Posterior cingulate gyrus (tissue), 11 donors: ENCODE measurements at regions not wholly inside any gene's neighbourhood (a gene's known extent, or its start where the extent isn't known, plus 50 kb on each side); places are given as distances from the start of the nearest gene placed in this dataset.

Experiments used
- DNase-seq, 10 donors: peaks; one replicate each; pipeline versions ENCODE4 v3.0.0 to v3.0.0-alpha.2; 2020 to 2021; ENCODE audit warnings: mixed read lengths in 3 of 10
- intact Hi-C: fragments of 100-400 bp; cut with DNase I; formaldehyde crosslinking; loops from one replicate; pipeline ENCODE4 v1.15.1; 2023

DNA sequence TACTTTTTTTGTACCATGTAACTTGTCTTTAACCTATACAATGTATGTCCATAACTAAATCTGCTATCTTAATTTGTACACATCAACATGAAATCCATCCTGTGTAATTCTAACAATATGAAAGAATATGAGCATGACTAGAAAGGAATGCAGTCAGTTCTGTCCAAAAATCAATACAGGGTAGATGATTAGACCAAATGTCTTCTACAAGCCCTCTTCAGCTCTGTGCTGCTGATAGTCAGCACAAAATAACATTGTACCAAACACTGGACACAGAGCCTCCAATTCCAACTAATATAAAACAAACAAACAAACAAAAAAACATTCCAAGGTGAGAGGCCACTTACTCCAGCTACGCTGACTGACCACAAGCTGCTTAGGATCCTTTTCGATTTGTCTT, 301.4 kb upstream of the IRAK1BP1 start:
- intact Hi-C loops, result no loop called here
- DNase-seq, result no peak

DNA sequence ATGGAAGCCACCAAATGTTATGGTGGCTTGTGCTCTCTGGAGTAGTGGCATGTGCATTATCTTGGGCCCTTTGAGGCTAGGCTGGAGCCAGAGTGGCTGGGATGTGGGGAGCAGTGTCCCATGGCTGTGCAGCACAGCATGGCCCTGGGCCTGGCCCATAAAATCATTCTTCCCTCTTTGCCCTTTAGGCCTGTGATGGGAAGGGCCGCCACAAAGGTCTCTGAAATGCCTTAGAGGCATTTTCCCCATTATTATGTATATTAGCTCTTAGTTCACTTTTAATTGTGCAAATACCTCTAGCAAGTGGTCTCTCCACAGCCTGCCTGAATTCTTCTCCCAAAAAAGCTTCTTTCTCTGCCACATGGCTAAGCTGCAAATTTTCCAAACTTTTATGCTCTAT, 297.3 kb upstream of the IRAK1BP1 start:
- intact Hi-C loops, result no loop called here
- DNase-seq, result no peak

- no peak for DNase-seq
- intact Hi-C loops, result no loop called here
Observed at GRCh38 chr6:78577585-78577984, 289.8 kb upstream of the IRAK1BP1 start.

- intact Hi-C loops, result no loop called here
- no peak for DNase-seq
Observed at GRCh38 chr6:78578430-78578829, 288.9 kb upstream of the IRAK1BP1 start.

GRCh38 chr6:78580923-78581322, 286.4 kb upstream of the IRAK1BP1 start:
- intact Hi-C loops, result no loop called here
- no peak for DNase-seq

DNA sequence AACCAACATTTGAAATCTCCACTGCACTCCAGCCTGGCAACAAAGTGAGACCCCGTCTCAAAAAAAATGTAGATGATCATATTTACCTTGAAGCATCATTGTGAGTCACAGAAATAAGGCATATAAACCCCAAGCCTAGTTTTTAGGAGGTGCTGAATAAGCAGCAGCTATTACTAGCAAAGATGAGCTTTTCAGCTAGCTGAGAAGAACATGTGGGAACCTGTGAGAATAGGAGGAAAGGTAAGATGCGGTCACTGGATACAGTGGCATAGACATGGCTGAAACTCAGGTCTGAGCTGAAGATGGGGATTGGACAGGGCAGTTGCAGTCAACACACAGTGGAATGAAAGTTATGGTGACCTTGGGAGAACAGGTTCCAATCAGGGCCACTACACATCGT, 284.3 kb upstream of the IRAK1BP1 start:
- intact Hi-C loops, result no loop called here

DNA sequence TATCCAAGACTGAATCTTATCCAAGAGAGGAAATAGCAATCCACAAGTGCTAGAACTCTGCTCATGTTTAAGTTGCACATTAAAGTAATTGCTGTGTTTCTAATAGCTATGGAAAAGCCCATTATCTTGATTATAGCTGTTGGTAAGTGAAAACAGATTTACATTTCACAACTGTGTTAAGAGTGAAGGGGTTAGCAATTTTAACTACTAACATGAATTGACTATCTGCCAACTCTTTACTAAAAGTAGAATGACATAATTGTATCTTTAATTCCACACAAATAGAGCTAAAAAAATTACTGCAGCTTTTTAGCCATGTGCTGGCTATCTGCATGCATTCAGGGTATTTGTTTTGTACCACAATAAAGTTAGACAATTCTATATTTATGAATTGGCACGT, 277.9 kb upstream of the IRAK1BP1 start:
- no peak for DNase-seq
- intact Hi-C loops, result no loop called here

More for the DNA sequence above, 284.3 kb upstream of the IRAK1BP1 start:
- no peak for DNase-seq

DNA sequence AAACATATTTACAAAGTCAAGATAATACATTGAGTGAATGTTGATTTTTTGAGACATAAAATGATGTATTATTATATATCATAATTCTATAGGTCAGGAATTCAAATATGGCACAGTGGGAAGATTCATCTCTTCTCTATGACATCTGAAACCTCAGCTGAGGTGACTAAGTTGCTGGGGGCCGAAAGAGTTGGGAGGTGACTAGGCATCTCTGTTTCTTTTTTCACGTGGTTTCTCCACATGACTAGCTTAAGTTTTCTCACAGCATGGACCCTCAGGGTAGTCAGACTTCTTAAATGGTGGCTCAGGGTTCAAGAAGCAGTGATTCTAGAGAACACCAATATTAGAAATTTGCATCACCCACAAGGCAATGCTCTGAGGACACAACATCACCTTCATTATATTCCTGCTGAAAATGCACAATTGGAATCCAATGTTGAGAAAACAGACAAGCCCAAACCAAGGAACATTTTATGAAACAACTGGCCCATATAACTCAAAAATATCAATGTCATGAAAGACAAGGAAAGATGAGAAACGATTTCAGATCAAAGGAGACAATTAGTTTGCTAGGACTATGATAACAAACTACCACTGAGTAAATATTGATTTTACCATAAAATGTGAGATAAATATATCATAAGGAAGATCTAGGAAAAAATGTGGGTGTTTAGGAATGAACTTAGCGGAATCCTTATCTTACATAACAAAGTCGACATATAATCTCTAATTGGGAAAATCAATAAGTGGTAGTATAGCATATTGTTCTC, 273.3 kb upstream of the IRAK1BP1 start:
- intact Hi-C loops, result no loop called here
- DNase-seq, result no peak

GRCh38 chr6:78594668-78595066, 272.7 kb upstream of the IRAK1BP1 start:
- DNase-seq, result no peak
- intact Hi-C loops, result no loop called here

DNA sequence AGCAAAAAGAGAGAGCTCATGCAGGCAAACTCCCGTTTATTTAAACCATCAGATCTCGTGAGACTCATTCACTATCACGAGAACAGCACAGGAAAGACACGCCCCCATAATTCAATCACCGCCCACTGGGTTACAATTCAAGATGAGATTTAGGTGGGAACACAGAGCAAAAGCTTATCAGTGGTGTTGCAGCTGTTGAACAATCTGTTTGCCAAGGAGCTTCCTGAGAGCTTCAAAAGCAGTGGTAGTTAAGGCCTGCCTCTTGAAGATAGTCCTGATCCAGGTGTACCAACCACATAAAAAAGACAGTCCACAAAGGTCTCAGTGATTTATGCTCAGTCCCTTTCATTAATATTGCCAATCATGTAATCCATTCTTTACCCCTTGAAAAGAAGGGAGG, 269.4 kb upstream of the IRAK1BP1 start:
- DNase-seq, result no peak
- intact Hi-C loops, result no loop called here

- no peak for DNase-seq
- intact Hi-C loops, result no loop called here
Observed at GRCh38 chr6:78598966-78599365, 268.4 kb upstream of the IRAK1BP1 start.

DNA sequence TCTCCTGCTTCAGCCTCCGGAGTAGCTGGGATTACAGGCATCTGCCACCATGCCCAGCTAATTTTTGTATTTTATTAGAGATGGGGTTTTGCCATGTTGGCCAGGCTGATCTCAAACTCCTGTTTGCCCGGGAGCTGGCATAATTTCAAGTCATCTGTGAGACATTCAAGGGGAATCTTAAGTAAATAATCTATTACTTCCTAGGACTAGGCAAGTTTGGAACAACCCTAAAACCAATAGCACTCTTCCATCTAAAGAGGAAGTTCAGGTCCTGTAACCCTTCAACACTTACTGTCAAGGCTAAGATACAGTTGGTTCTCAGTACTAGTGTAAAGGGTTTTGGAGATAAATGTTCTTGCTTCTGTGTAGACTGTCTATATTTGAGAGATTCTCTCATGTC, 267.8 kb upstream of the IRAK1BP1 start:
- intact Hi-C loops, result no loop called here
- DNase-seq, result no peak

DNA sequence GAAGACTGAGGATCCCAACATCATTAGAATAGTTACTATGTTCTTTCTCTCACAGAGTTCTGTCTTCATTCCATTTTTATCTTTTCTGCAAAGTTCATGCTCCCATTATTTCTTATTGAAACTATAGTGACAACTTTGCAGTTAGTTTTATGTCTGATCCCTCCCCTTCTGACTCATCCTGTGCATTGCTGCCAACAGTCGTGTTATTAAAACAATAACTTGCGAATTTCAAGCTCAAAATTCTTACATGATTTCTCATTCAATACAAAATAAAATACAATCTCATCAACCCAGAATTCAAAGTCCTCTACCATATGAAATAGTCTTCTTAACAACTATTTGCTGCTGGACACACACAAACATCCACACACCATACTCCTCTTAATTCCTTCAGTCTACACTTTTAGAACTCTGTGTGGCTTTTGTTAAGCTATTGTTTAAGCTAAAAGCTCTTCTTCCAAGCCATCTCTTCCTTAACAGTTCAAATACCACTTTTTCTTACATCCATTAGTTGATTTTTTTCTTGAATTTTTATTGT, 261.4 kb upstream of the IRAK1BP1 start:
- intact Hi-C loops, result no loop called here
- no peak for DNase-seq

DNA sequence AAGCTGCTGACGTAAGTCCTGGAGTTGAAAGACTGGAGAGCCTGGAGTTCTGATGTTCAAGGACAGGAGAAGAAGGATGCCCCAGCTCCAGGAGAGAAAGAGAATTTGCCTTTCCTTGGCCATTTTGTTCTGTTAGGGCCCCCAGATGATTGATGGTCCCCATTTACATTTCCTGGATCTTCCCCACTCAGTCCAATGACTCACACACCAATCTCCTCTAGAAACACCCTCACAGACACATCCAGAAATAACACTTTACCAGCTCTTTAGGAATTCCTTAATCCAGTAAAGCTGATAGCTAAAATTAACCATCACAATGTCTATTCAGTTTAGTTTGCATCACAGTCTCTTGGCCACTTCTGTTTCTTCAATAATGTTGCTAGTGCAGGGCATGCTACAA, 260.2 kb upstream of the IRAK1BP1 start:
- intact Hi-C loops, result no loop called here
- no peak for DNase-seq

DNA sequence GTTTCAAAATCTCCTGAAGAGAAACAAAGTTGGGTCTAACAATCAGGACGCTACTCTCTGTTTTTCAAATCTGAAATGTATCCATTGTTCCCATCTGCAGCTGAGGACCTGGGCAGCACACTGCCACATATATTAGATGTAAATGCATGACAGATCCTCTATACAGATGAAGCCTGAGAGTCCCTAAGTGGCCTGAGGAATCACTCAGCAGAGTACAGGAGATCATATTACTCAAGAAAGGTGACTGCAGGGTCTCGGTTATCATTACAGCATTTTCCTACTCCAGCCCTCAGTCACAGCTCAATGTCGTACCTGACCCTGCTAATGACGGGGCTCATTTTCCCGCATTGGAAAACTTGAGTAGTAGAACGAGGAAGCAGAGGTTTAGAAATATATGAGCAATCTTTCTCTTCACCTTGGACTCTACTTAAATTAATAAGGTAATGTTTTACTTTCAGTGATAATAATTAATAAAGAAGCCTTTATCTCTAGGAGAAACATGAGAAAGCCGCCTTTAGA, 256.2 kb upstream of the IRAK1BP1 start:
- DNase-seq, result no peak
- intact Hi-C loops, result no loop called here

DNA sequence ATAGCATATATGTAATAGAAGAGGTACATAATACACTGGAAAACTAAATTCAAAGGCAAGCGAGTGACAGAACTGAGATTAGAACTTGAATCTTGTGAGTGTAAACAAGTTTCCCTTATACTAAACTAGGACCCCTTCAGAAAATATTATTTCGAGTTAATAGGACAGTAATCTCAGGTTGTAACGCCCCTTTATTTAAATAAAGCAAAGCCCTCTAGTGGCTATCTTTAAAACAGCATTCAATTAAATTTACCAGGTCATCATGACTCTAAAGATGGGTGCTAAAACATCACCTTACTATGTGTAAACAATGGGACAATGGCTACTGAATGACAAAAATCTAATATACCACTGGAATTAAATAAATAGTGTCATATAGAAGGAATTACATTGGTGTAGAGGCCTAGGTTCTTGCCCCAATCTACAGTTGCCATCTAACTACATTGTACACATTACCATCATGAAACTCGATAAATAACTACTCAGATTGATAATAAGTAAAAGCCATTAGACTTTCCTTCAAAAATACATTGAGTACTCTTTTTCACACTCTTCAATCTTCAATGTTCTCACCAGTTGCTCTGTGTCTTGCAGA, 255.4 kb upstream of the IRAK1BP1 start:
- intact Hi-C loops, result no loop called here
- no peak for DNase-seq

DNA sequence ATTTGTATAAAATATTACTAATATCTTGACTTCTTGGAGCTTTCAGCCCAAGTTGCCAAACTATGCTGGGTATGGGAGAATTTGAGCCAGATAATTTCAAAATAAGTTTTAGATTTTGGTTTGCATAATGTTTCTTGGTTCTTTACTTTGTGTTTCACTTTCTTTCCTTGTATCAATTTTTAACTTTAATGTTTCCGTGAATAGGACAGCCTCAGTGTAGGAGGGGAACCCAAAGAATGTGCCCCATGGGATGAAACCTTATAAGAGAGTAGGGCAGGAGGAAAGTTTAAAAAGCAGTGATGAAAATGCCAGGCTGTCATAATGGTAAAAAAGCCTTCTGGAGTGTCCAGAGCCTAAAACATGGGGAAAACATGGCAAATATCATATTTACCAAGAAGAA, 252.4 kb upstream of the IRAK1BP1 start:
- no peak for DNase-seq
- intact Hi-C loops, result no loop called here

GRCh38 chr6:78615430-78615904, 251.9 kb upstream of the IRAK1BP1 start:
- no peak for DNase-seq
- intact Hi-C loops, result no loop called here

DNA sequence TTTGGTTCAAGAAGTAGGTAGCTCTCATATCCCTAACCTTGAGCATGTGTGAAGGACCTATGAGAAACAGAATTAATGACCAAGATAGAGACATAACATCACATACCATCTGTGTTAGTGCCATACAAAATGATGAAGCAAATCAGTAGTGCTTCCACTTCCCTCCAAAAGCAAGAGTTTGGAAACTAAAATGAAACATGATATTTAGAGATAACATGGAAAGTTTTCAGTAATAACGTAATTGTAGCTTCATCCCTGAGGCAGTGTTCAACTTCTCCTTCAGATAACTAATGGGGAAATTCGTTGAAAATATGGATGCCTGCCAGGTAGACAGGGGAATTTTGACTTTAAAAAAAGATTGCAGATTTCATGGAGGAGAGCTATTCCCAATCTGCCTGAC, 248.4 kb upstream of the IRAK1BP1 start:
- no peak for DNase-seq
- intact Hi-C loops, result no loop called here

GRCh38 chr6:78623554-78623953, 243.8 kb upstream of the IRAK1BP1 start:
- no peak for DNase-seq
- intact Hi-C loops, result no loop called here

- intact Hi-C loops, result no loop called here
- peak in 9 of 10 donors; percentile 10 to 85 (median 20) for DNase-seq
Observed at GRCh38 chr6:78629154-78629721, 238.1 kb upstream of the IRAK1BP1 start.
